ENCODE measurements at regions not wholly inside any gene's neighbourhood (a gene's known extent, or its start where the extent isn't known, plus 50 kb on each side); places are given as distances from the start of the nearest gene placed in this dataset.

GRCh38 chr3:120526011-120526870, 69.9 kb upstream of the NDUFB4 start:
- H3K79me2 ChIP-seq (ENCODE audit: insufficient read depth, low read depth), result no peaks in the 10 kb centered on the region
- H3K27me3 ChIP-seq (ENCODE audit: insufficient read depth, low read depth), result no peaks in the 10 kb centered on the region
- H3K9ac ChIP-seq, result no peak overlapping the region
- no peak overlapping the region for H2AFZ ChIP-seq (ENCODE audit: low read depth)
- peaks cover 22% of the 10 kb centered on the region for H3K4me1 ChIP-seq (ENCODE audit: low read depth, poor library complexity, severe bottlenecking)
- H3K36me3 ChIP-seq (ENCODE audit: insufficient read depth), result no peaks in the 10 kb centered on the region
- H3K4me3 ChIP-seq (IDR thresholded peaks at IDR 0.05; ENCODE audit: insufficient read depth, low read depth, low read length), result no peak overlapping the region
- peak overlapping the region; percentile 1; the same call in 1 of the 2 replicates for H3K4me2 ChIP-seq
- H3K27ac ChIP-seq, result no peak overlapping the region; the same call in 1 of the 2 replicates
- TF ChIP-seq, protein P1, sequence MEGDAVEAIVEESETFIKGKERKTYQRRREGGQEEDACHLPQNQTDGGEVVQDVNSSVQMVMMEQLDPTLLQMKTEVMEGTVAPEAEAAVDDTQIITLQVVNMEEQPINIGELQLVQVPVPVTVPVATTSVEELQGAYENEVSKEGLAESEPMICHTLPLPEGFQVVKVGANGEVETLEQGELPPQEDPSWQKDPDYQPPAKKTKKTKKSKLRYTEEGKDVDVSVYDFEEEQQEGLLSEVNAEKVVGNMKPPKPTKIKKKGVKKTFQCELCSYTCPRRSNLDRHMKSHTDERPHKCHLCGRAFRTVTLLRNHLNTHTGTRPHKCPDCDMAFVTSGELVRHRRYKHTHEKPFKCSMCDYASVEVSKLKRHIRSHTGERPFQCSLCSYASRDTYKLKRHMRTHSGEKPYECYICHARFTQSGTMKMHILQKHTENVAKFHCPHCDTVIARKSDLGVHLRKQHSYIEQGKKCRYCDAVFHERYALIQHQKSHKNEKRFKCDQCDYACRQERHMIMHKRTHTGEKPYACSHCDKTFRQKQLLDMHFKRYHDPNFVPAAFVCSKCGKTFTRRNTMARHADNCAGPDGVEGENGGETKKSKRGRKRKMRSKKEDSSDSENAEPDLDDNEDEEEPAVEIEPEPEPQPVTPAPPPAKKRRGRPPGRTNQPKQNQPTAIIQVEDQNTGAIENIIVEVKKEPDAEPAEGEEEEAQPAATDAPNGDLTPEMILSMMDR (conservative IDR thresholded peaks at IDR 0.05; ENCODE audit: low read depth, low read length), result no peak
- no peaks in the 10 kb centered on the region for H4K20me1 ChIP-seq (ENCODE audit: insufficient read depth)

DNA sequence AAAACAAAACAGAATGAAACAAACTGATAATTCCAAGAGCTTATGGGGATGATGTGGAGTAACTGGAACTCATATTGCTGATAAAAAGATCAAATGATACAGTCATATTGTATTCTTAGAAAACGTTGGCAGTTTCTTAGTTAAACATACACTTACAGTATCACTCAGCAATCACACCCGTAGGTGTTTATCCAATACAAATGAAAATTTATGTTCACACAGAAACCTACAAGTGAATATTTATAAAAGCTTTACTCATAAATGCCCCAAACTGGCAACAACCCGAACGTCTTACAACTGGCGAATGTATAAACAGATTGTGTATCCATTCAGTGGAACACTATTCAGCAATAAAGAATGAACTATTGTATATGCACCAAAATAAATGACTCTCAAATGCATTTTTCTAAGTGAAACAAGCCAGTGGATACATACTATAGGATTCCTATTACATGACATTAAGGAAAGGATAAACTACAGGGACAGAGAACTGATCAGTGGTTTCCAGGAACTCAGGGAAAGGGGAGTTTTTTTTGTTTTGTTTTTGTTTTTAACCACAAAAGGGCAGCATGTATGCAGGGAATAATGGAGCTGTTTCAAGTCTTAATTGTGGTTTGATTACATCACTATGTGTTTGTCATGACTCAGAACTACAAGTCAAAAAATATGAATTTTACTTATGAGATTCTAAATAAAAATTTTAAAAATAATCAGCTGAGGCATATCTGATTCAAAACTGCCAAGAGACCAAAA, 71.8 kb upstream of the NDUFB4 start:
- no peak overlapping the region for H3K9ac ChIP-seq
- no peak overlapping the region for H2AFZ ChIP-seq (ENCODE audit: low read depth)
- no peaks in the 10 kb centered on the region for H4K20me1 ChIP-seq (ENCODE audit: insufficient read depth)
- TF ChIP-seq, protein P1 (conservative IDR thresholded peaks at IDR 0.05; ENCODE audit: low read depth, low read length), result no peak
- no peak overlapping the region for H3K4me3 ChIP-seq (IDR thresholded peaks at IDR 0.05; ENCODE audit: insufficient read depth, low read depth, low read length)
- no peak overlapping the region for H3K27ac ChIP-seq
- H3K79me2 ChIP-seq (ENCODE audit: insufficient read depth, low read depth), result no peaks in the 10 kb centered on the region
- H3K27me3 ChIP-seq (ENCODE audit: insufficient read depth, low read depth), result no peaks in the 10 kb centered on the region
- no peak overlapping the region for H3K4me2 ChIP-seq
- no peaks in the 10 kb centered on the region for H3K36me3 ChIP-seq (ENCODE audit: insufficient read depth)
- peaks cover 22% of the 10 kb centered on the region for H3K4me1 ChIP-seq (ENCODE audit: low read depth, poor library complexity, severe bottlenecking)

DNA sequence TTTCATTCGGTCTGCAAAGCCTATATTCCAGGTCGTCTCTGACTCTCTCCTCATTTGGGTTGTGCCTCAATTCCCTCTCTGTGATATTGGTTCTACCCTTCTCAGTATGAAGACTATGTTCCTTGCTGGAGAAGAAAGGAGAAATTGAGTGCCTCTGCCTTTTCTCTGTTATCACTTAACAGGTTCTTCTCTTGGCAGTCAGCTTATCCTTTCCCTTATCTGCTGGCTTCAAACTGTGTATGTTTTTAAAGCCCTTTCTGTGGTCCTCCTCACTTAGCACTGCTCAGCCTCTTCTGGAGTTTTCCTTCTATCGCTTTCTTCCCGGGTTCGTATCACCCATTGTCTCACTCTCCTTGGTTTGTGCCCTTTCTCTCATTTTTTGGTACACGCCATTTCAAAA, 65.3 kb upstream of the FSTL1 start:
- H3K36me3 ChIP-seq (ENCODE audit: insufficient read depth), result no peaks in the 10 kb centered on the region
- no peaks in the 10 kb centered on the region for H3K27me3 ChIP-seq (ENCODE audit: insufficient read depth, low read depth)
- no peak overlapping the region for H3K4me3 ChIP-seq (IDR thresholded peaks at IDR 0.05; ENCODE audit: insufficient read depth, low read depth, low read length)
- no peaks in the 10 kb centered on the region for H4K20me1 ChIP-seq (ENCODE audit: insufficient read depth)
- H3K4me1 ChIP-seq (ENCODE audit: low read depth, poor library complexity, severe bottlenecking), result no peaks in the 10 kb centered on the region
- H3K79me2 ChIP-seq (ENCODE audit: insufficient read depth, low read depth), result no peaks in the 10 kb centered on the region
- no peak overlapping the region for H3K27ac ChIP-seq
- no peak overlapping the region for H3K9ac ChIP-seq
- H3K4me2 ChIP-seq, result no peak overlapping the region
- no peak overlapping the region for H2AFZ ChIP-seq (ENCODE audit: low read depth)
- TF ChIP-seq, protein P1 (conservative IDR thresholded peaks at IDR 0.05; ENCODE audit: low read depth, low read length), result no peak

DNA sequence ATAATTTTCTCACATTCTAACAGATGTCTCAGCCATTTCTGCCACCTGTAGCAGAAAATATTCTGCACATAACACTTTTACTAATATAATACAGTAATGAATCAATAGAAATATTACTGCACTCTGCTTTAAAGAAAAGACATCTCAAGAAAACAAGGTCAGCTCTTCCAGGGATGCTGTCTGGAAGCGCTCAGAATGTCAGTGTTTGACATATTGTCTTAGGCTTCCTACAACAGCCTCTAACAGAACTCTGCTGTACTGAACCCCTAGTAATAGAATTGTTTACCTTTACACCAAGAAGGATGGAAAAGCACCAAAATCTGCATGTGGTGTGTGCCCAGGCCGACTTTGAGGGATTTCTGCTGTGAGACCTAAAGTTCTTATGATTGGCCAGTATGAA, 61.9 kb upstream of the FSTL1 start:
- Histone ChIP-seq H3K36me3 (ENCODE audit: insufficient read depth) (no peaks in the 10 kb centered on the region), H3K27me3 (ENCODE audit: insufficient read depth, low read depth) (no peaks in the 10 kb centered on the region), H2AFZ (ENCODE audit: low read depth) (no peak overlapping the region), H3K9ac (no peak overlapping the region), H3K4me3 (IDR thresholded peaks at IDR 0.05; ENCODE audit: insufficient read depth, low read depth, low read length) (no peak overlapping the region), H4K20me1 (ENCODE audit: insufficient read depth) (no peaks in the 10 kb centered on the region), H3K4me2 (no peak overlapping the region), H3K27ac (no peak overlapping the region), H3K79me2 (ENCODE audit: insufficient read depth, low read depth) (no peaks in the 10 kb centered on the region), H3K4me1 (ENCODE audit: low read depth, poor library complexity, severe bottlenecking) (no peaks in the 10 kb centered on the region)
- TF ChIP-seq, protein P1 (conservative IDR thresholded peaks at IDR 0.05; ENCODE audit: low read depth, low read length), result no peak

Measured in KMS-11 (cell line).